HG02798 (cell line): ENCODE measurements at regions not wholly inside any gene's neighbourhood (a gene's known extent, or its start where the extent isn't known, plus 50 kb on each side); places are given as distances from the start of the nearest gene placed in this dataset.
A peak's percentile ranks its signal among the peaks of the same experiment; 100 is the strongest.
"Not testable (repeated sequence)": the region's sequence is repeated elsewhere in the genome, so short reads cannot be mapped to it uniquely, and the experiment has no call there.

Experiments used
- ATAC-seq: cut with Tn5 transposase; IDR thresholded peaks from one replicate; pipeline ENCODE4 v1.9.1; 2021; ENCODE audit warnings: mild to moderate bottlenecking; ENCODE audit not compliant: unreplicated experiment, poor library complexity

DNA sequence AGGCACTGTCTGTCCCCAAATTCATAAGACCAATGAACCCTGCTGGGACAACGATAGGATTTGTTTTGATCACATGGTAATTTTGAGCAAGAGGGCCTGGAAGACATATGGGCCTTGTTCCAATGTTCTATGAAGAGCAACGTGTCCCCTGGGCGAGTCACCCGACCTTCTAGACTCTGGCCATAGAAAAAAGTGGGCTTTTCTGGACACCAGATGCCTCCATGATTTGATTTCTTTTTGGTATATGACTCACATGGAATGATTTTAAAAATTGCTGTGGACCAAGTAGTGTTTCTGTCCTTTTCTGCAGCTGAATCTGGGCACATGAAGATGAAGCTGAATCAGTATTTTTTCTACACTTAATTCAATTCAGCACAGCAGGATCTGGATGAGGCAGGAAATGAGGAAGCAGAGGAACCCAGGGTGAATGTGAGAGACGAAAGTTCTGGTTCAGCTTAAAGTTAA is 104.9 kb downstream of the CDC42EP3 start:
- ATAC-seq, result no peak

DNA sequence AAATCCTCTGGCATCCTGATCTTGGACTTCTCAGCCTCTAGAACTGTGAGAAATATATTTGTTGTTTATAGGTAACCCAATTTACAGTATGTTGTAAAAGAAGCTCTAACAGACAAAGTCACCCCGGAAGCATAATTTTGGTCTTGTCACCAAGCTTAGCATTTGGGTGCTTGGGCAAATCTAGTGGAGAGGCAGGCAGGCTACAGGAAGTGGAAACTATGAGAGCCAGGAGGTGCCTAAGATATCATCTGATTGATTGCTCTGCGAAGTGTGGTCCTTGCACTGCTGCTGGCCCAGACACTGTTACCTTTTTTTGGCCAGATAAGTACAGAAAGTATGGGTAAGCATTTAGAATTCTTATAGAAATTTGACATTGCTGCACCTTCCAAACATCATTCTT is 102.9 kb downstream of the CDC42EP3 start:
- no peak for ATAC-seq

DNA sequence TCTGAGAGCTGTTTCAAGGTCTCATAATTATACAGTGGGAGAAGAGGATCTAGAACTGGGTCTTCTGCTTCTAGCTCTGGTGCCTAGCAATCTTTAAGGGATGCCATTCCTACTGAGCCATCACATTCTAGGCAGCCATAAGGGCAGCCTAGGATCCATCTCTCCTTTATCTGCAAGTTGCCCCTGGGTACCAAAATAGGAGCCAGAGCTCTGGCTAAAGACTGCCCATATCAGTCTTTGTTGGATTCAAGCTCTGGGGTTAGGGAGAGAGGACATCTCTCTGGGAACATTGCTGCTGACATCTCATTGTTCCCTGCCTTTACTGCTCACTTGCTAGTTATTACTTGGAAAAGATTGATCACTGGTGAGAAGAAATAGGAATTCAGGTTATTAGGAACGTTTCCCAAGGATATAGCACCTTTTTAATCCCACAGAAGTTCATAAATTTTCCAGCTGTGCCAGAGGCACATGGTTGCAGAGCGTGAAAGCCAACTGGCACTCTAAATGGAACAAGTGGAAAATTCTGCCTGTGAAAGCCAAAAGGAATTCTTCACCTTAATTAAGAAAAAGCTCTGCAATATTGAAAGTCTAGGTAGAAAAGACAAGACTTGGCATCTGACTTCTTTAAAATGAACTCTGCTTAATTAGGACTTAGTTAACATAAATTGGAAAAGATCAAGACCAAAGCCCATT is 102.2 kb downstream of the CDC42EP3 start:
- ATAC-seq, result no peak

DNA sequence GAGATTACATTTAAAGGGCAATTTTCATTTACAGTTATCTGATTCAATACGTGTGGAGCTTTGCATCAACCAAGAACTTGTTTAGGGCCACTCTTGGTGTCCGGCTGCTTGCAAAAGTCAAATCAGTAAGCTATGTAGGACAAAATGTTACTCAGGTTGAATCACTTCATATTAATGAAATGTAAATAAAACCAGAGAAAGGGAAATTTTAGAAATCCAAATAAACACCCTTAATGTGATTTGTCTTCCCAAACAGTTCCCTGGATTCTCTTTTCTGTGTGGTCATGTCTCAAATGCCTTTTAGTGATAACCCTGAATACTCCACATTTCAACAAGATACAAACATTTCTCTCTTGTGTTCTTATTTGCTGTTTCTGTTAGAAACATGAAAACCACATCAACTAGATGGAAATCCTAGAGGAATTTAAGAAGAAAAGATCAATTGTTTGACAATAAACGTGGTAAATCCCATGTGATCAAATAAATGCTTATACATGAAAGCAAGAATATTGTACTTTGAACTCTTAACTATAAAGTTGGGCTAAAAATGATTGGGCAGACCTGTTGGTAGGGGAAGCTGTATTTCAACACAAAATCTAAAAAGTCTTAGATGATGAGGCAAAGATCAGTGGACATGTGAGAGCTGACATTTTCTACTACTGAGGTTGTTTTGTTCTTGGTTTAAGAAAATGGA is 101.3 kb downstream of the CDC42EP3 start:
- no peak for ATAC-seq

DNA sequence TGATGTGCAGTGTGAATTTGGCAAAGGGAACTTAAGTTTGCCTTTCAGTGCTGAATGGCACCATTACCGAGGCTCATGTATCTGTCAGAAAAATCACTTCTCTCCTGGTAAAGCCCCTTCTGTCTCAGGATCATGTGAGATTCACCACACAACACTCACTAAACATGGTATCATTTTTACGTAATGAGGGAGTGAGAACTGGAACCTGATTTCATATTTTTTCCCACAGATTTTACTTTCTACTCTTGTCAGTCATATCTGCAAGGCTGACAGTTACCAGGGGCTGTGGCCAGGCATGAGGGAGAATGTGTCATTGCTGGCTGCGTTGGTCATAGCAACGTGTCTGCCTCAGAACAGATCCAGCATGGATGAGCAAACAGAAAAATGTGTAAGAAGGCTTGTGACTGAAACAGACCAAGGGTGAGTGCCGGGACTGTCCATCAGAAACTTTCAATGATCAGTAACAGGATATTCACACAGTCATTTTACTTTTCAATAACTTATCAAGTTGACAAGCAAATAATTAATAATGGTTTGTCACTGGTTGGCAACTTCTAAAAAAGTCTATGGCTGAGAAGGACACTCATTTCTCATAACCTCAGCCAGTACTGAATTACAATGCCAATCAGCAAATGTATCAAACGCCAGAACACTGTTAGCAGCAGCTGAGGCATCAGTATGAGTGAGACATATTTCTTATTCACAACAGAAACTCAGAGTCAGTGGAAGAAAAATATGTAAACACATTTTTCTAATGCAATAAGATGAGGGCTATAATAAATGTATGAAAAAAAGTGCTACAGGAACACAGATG is 100.5 kb downstream of the CDC42EP3 start:
- peak; percentile 86 for ATAC-seq

DNA sequence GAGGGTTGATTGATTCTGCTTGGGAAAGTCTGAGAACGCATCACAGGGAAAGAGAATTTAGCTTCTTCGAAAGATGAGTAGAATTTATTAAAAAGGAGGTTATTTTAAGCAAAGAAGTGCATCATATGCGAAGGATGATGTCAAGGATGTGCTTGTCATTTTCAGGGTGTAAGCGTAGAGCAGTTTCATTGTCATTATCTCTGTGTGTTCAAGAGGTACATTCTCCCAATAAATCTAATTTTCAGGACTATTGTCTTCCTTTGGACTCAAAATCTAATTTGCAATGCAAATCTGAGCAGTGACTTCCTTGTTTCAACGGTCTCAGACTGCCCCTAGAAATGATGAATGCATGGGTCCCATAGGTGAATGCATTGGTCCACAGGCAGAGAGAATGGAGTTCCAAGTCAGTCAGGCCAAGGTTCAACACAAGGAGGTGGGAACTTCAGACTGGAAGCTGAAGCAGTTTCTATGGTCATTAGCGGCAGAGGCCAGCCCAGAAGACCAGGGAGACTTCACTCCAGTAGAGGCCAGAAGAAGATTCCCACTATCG is 99.8 kb downstream of the CDC42EP3 start:
- no peak for ATAC-seq

DNA sequence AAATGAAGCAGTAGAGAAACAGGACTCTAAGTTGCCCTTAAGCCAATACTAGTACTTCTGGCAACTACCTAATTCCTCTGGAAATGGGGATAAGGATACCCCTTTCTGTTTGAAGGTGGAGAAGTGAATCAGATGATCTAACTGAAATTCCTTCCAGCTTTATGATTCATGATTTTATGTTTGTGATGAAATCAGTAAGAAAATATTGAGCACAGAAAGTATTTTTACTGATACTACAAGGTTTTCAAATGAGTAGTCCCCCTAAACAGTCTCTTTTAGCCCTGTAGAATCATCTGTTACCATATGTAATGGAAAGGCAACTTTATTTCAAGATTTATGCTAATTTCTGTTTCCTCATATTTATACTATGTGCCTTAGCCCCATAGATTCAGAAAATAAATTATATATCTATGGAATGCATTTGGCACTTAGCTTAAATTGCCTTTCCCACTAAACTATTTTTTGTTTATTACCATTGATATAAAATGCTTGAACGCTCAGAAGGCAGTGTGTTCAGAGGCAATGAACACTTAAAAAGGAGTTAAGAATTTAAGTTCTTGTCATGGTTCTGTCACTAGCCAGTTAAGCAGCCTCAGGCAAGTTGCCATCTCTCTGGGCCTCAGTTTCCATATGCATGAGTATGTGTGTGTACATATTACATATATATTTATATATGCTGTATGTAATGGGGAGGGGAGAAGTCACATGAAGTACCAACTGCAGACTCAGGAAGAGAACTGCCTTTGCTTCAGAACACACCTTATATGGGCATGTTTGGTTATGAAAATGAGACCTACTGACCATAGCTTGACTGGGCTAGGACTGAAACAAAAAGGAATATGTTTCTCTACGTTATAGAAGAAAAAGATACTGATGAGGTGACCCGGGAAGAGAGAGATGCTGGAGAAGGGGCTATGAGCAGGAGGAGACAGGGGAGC is 97.7 kb downstream of the CDC42EP3 start:
- peak; percentile 66 for ATAC-seq

DNA sequence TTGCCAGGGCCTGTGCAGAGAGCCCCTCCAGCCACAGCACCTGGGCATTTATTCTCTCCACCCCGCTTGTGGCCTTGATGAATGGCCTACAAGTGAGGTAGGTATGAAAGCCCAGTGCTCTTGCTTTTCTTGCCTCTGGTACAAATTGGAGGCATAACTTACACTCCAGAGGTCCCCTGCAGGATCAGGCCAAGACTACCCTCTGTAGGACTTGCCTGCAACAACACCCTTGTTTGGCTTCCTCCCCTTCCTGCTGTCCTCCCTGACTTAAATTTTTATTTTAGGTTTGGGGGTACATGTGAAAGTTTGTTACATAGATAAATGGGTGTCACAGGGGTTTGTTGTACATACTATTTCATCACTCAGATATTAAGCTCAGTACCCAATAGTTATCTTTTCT is 95.7 kb downstream of the CDC42EP3 start:
- no peak for ATAC-seq

DNA sequence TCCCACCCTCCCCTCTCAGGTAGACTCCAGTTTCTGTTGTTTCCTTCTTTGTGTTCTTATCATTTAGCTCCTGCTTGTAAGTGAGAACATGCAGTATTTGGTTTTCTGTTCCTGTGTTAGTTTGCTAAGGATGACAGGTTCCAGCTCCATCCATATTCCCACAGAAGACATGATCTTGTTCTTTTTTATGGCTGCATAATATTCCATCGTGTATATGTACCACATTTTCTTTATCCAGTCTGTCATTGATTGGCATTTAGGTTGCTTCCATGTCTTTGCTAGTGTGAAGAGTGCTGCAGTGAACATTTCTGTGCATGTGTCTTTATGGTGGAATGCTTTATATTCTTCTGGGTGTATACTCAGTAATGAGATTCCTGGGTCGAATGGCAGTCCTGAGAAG is 95.2 kb downstream of the CDC42EP3 start:
- not testable (repeated sequence) for ATAC-seq

DNA sequence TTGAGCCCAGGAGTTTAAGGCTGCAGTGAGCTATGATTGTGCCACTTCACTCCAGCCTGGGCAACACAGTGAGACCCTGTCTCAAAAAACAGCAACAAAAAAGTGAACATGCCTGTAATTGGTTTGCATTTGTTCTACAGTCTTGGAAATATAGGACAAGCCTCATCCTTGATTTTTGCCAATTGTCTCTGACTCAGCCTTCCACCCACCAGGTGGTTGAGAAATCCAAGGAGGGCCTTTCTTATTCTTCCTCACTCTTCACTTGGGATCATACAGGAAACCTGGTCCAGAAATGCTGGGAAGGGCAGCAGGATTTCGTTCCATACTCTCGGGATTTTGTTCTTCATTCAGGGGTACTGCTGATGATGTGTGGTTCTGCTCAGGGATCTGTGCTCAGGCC is 94.6 kb downstream of the CDC42EP3 start:
- no peak for ATAC-seq

DNA sequence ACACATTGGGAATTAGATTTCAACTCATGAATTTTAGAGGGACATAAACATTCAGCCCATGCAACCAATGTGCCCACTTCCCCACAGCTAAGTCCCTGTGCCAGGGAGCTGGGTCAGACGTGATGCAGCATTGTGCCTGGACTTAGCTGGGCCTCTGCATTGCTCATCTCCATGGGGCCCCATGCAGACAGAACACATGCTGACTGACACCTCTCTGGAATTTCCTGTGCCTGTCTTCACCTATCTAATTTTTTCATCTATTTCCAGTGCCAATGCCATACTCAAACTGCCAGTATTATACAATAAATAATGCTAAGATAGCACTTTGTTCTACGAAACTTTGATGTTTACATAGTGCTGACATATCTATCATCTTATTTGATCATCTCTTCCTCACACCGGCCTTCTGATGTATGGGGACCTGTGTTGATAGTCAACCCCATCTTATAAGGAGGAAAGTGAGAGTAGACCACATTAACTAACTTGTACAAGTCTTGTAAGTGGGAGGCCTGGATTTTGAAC is 92.2 kb downstream of the CDC42EP3 start:
- no peak for ATAC-seq

DNA sequence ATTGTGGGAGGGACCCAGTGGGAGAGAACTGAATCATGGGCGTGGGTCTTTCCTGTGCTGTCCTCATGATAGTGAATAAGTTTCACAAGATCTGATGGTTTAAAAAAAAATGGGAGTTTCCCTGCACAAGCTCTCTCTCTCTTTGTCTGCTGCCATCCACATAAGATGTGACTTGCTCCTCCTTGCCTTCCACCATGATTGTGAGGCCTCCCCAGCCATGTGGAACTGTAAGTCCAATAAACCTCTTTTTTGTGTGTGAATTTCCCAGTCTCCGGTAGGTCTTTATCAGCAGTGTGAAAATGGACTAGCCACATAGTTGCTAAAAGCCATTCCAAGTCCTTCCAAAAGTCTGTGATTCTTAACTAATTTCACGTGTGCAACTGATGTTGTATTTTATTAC is 91.5 kb downstream of the CDC42EP3 start:
- ATAC-seq, result not testable (repeated sequence)

DNA sequence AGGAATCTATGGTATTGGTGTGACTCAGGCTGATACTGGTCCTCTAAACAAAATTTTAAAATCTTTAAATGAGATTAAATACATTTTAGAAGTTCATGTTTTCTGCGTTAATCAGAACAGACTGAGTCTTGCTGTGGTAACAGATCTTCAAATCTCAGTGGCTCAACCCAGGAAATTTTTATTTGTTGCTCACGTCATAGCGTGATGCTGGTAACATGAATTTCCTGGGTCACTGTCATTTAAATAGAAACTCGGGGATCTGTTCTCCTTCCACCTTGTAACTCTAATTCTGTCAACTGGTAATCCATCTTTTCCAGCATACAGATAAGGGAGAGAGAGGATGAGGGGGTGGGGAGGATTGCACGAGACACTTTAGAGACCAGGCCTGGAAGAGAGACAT is 90.0 kb downstream of the CDC42EP3 start:
- no peak for ATAC-seq

DNA sequence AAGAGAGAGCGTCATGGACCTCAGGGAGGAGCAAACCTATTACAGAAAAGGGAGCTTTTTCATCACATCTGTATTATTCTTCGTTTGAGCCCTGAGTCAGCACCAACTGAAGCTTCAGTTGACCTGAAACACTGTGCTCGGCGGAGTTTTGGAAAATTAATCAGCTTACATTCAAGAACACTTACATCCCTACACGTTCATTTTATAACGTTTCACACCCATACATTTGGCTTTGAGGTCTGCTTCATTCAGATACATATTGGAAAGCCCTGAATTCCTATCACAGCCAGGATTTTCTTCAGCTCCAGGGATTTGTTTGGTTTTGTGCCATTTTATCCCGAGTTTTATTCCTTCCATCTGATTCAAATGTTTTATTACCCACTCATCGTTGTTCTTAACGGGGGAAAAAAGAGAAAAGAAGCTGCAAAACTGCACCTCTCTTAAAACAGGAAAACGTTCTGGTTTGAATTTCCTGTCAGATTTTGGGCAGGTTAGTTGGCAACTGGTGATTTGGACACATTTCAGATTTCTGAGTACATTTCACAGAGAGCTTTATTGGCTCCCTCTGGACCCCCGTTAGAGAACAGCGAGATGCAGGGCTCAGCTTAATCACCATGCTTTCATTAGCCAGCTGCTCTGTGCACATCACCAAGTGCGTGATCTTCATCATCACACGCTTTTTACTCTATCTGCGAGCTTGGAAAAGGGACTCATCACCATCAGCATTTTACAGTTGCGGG is 88.8 kb downstream of the CDC42EP3 start:
- ATAC-seq, result no peak

DNA sequence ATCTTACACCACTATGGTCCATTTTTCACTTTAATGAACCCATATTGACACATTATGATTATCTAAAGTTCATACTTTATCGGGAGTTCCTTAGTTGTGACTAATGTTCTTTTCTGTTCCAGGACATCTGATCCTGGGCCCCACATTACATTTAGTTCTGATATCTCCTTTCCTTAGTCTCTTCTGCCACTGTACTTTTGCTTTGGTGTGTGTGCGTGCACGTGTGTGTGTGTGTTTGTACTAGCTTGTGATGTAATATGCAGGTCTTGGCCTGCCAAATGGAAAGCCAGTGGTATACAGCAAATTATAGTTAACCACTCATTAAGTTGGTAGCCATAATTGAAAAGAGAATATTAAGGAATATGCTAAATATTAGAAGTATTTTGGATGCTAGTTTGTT is 88.0 kb downstream of the CDC42EP3 start:
- ATAC-seq, result no peak

DNA sequence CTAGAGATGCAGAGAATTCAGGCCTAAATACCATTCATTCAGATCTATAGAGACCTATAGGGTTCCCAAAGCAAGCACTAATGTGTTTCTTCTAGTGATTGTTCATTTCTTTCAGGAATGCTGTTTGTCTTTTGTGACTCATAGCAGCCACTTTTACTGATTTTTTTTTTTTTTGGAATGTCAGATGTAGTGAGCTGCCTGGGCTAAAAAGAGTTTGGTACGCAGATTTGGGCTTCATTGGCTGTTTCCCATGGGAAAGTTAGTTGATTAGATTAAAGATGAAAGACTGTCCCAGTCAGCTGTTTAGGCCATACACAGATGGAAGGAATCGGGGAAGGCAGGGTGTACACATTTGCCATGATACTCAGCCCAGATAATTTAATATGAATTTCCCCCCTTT is 87.6 kb downstream of the CDC42EP3 start:
- ATAC-seq, result no peak

DNA sequence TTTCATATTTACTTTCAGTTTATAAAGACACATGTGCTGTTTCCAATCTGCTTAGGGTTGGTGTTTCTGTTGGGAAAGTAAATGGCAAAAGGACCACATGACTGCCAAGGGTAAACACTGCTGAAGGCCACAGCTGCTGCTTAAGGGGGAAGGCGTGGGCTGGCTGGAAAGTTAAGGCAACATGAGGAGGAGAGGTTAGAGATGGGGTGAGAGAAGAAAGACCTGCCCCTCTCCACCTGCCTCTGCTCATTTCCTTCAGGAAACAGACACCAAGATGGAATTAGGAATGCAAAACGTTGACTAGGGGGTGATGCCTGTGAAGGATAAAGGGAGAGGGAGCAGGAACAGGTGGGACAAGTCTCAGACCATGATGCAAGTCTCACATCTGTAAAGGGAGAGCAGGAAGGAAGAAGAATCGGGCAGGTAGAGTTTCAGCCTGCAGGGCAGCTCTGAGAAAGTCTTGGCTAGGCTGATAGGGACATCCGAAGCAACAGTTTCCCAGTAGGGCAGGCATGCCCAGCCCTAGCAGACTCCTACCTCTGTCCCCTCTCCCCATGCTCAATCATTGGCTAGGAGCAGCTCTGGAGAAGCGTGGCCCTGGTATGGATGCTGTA is 86.0 kb downstream of the CDC42EP3 start:
- peak; percentile 47 for ATAC-seq

DNA sequence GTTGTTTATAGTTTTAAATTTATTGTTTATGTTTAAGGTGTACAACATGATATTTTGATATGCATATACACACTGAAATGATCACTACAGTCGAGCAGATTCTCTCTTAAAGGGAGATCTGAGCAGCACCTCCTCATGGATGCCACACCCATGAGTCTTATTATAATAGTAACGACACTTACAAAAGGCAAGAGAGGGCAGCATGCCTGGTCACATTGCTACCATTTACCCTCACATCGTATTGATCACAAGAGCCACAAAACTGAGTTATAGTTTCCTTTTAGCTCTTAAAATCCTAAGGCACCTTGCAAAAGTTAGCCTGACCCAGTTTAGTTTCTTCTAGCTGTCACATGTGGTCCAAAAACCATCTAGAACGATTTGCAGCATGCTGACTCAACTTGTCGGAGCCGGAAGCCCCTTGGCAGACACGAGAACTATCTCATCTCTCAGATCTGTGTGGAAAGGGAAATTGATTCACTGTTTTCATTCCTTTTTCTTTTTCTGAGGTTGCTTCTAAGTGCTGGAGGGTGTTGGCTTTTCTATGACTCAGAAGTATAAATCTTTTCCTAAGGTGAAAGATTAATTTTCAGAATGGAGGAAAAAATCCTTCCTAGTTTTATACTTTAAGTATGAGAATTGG is 85.3 kb downstream of the CDC42EP3 start:
- peak; percentile 42 for ATAC-seq
